ENCODE measurements at regions not wholly inside any gene's neighbourhood (a gene's known extent, or its start where the extent isn't known, plus 50 kb on each side); places are given as distances from the start of the nearest gene placed in this dataset.
A peak's percentile ranks its signal among the peaks of the same experiment; 100 is the strongest.

DNA sequence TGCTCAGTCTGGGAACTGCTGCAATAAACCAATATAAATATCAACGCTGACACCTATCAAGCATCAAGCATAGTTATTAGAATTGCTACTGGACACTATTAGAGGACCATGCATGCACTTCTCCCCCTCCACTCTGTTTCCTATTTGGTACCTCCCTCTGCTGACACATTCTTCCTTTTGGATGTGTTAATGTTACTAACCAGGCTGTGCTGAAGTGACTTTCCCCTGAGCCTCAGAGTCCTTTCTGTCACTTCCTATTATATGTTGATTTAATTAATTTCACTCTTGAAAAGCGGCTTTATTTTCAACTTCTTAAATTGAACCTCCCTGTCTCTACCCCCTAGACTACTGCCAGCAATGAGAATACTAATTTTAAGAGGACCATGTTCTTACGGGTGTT is 379.1 kb downstream of the MCTP2 start:
- Histone ChIP-seq H3K9ac (ENCODE audit: low read length) (no peak overlapping the region), H3K9me3 (ENCODE audit: low read length) (no peaks in the 10 kb centered on the region), H3K27ac (ENCODE audit: low read length) (no peak overlapping the region), H3K4me1 (ENCODE audit: low read length) (no peaks in the 10 kb centered on the region), H3K79me2 (ENCODE audit: low read length) (no peaks in the 10 kb centered on the region), H3K36me3 (ENCODE audit: insufficient read depth, low read length) (no peaks in the 10 kb centered on the region), H4K20me1 (ENCODE audit: insufficient read depth, low read depth, low read length) (no peaks in the 10 kb centered on the region), H3K4me2 (ENCODE audit: low read depth, low read length, poor library complexity, severe bottlenecking) (no peak overlapping the region), H3K4me3 (ENCODE audit: low read length) (no peak overlapping the region), H3K27me3 (ENCODE audit: low read length) (no peaks in the 10 kb centered on the region), H2AFZ (ENCODE audit: low read length) (no peak overlapping the region), H3K9me2 (replicated peaks; ENCODE audit: insufficient read depth, low read length) (no peaks in the 10 kb centered on the region)
- DNase-seq = no peak

- Histone ChIP-seq H3K9ac (ENCODE audit: low read length) (no peak overlapping the region), H3K4me2 (ENCODE audit: low read depth, low read length, poor library complexity, severe bottlenecking) (no peak overlapping the region), H3K27me3 (ENCODE audit: low read length) (no peaks in the 10 kb centered on the region), H3K9me3 (ENCODE audit: low read length) (no peaks in the 10 kb centered on the region), H3K4me3 (ENCODE audit: low read length) (no peak overlapping the region), H3K9me2 (replicated peaks; ENCODE audit: insufficient read depth, low read length) (no peaks in the 10 kb centered on the region), H3K27ac (ENCODE audit: low read length) (no peak overlapping the region), H4K20me1 (ENCODE audit: insufficient read depth, low read depth, low read length) (no peaks in the 10 kb centered on the region), H3K4me1 (ENCODE audit: low read length) (no peaks in the 10 kb centered on the region), H3K36me3 (ENCODE audit: insufficient read depth, low read length) (no peaks in the 10 kb centered on the region), H2AFZ (ENCODE audit: low read length) (no peak overlapping the region), H3K79me2 (ENCODE audit: low read length) (no peaks in the 10 kb centered on the region)
- no peak for DNase-seq
Observed at GRCh38 chr15:94611656-94612055, 380.3 kb downstream of the MCTP2 start.

GRCh38 chr15:94615688-94616087 is 384.3 kb downstream of the MCTP2 start:
- H4K20me1 ChIP-seq (ENCODE audit: insufficient read depth, low read depth, low read length) = no peaks in the 10 kb centered on the region
- DNase-seq = no peak
- H3K27ac ChIP-seq (ENCODE audit: low read length) = no peak overlapping the region
- no peak overlapping the region for H2AFZ ChIP-seq (ENCODE audit: low read length)
- no peaks in the 10 kb centered on the region for H3K27me3 ChIP-seq (ENCODE audit: low read length)
- H3K9me2 ChIP-seq (replicated peaks; ENCODE audit: insufficient read depth, low read length) = no peaks in the 10 kb centered on the region
- H3K4me3 ChIP-seq (ENCODE audit: low read length) = no peak overlapping the region
- H3K36me3 ChIP-seq (ENCODE audit: insufficient read depth, low read length) = no peaks in the 10 kb centered on the region
- H3K4me2 ChIP-seq (ENCODE audit: low read depth, low read length, poor library complexity, severe bottlenecking) = no peak overlapping the region
- no peak overlapping the region for H3K9ac ChIP-seq (ENCODE audit: low read length)
- H3K79me2 ChIP-seq (ENCODE audit: low read length) = no peaks in the 10 kb centered on the region
- H3K9me3 ChIP-seq (ENCODE audit: low read length) = no peaks in the 10 kb centered on the region
- no peaks in the 10 kb centered on the region for H3K4me1 ChIP-seq (ENCODE audit: low read length)

GRCh38 chr15:94620632-94621031 is 389.3 kb downstream of the MCTP2 start:
- no peak overlapping the region for H2AFZ ChIP-seq (ENCODE audit: low read length)
- H3K4me2 ChIP-seq (ENCODE audit: low read depth, low read length, poor library complexity, severe bottlenecking) = no peak overlapping the region
- no peaks in the 10 kb centered on the region for H3K27me3 ChIP-seq (ENCODE audit: low read length)
- H3K9me3 ChIP-seq (ENCODE audit: low read length) = no peaks in the 10 kb centered on the region
- no peak overlapping the region for H3K9ac ChIP-seq (ENCODE audit: low read length)
- H3K4me3 ChIP-seq (ENCODE audit: low read length) = no peak overlapping the region
- no peaks in the 10 kb centered on the region for H3K4me1 ChIP-seq (ENCODE audit: low read length)
- H3K27ac ChIP-seq (ENCODE audit: low read length) = no peak overlapping the region
- H3K9me2 ChIP-seq (replicated peaks; ENCODE audit: insufficient read depth, low read length) = no peaks in the 10 kb centered on the region
- no peaks in the 10 kb centered on the region for H3K36me3 ChIP-seq (ENCODE audit: insufficient read depth, low read length)
- no peak for DNase-seq
- H3K79me2 ChIP-seq (ENCODE audit: low read length) = no peaks in the 10 kb centered on the region
- no peaks in the 10 kb centered on the region for H4K20me1 ChIP-seq (ENCODE audit: insufficient read depth, low read depth, low read length)

DNA sequence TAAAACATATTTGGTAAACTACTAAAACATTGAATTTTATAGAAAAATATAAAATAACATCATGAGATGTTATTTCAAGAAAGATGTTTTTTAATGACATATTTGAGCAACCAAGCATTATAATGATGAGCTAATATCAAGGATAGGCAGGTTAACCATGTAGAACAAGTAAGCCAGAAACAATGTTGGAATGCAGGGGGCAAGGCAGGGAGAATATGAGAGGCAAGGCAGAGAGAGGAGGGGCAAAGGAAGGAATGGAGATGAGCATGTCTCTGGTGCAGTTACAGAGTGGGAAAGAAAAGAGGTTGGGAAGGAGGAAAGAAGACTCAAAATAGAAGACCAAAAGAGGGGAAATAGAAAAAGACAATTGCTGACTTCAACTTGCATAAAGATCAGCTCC is 390.4 kb downstream of the MCTP2 start:
- Histone ChIP-seq H3K27me3 (ENCODE audit: low read length) (no peaks in the 10 kb centered on the region), H3K9ac (ENCODE audit: low read length) (no peak overlapping the region), H3K4me2 (ENCODE audit: low read depth, low read length, poor library complexity, severe bottlenecking) (no peak overlapping the region), H3K36me3 (ENCODE audit: insufficient read depth, low read length) (no peaks in the 10 kb centered on the region), H2AFZ (ENCODE audit: low read length) (no peak overlapping the region), H3K27ac (ENCODE audit: low read length) (no peak overlapping the region), H3K4me1 (ENCODE audit: low read length) (no peaks in the 10 kb centered on the region), H3K9me3 (ENCODE audit: low read length) (no peaks in the 10 kb centered on the region), H3K4me3 (ENCODE audit: low read length) (no peak overlapping the region), H3K9me2 (replicated peaks; ENCODE audit: insufficient read depth, low read length) (no peaks in the 10 kb centered on the region), H4K20me1 (ENCODE audit: insufficient read depth, low read depth, low read length) (no peaks in the 10 kb centered on the region), H3K79me2 (ENCODE audit: low read length) (no peaks in the 10 kb centered on the region)
- DNase-seq = no peak

- H3K79me2 ChIP-seq (ENCODE audit: low read length) = no peaks in the 10 kb centered on the region
- no peak for DNase-seq
- H3K9me3 ChIP-seq (ENCODE audit: low read length) = no peaks in the 10 kb centered on the region
- no peaks in the 10 kb centered on the region for H3K36me3 ChIP-seq (ENCODE audit: insufficient read depth, low read length)
- H3K4me3 ChIP-seq (ENCODE audit: low read length) = no peak overlapping the region
- H3K9ac ChIP-seq (ENCODE audit: low read length) = no peak overlapping the region
- no peaks in the 10 kb centered on the region for H3K9me2 ChIP-seq (replicated peaks; ENCODE audit: insufficient read depth, low read length)
- H4K20me1 ChIP-seq (ENCODE audit: insufficient read depth, low read depth, low read length) = no peaks in the 10 kb centered on the region
- H3K27me3 ChIP-seq (ENCODE audit: low read length) = no peaks in the 10 kb centered on the region
- no peak overlapping the region for H2AFZ ChIP-seq (ENCODE audit: low read length)
- H3K4me1 ChIP-seq (ENCODE audit: low read length) = peaks cover 7% of the 10 kb centered on the region
- no peak overlapping the region for H3K4me2 ChIP-seq (ENCODE audit: low read depth, low read length, poor library complexity, severe bottlenecking)
- H3K27ac ChIP-seq (ENCODE audit: low read length) = no peak overlapping the region
Observed at GRCh38 chr15:94626949-94627348, 395.6 kb downstream of the MCTP2 start.

GRCh38 chr15:94631608-94632007 is 400.2 kb downstream of the MCTP2 start:
- Histone ChIP-seq H3K27ac (ENCODE audit: low read length) (no peak overlapping the region), H3K27me3 (ENCODE audit: low read length) (no peaks in the 10 kb centered on the region), H3K9me3 (ENCODE audit: low read length) (no peaks in the 10 kb centered on the region), H4K20me1 (ENCODE audit: insufficient read depth, low read depth, low read length) (no peaks in the 10 kb centered on the region), H3K4me2 (ENCODE audit: low read depth, low read length, poor library complexity, severe bottlenecking) (no peak overlapping the region), H3K9me2 (replicated peaks; ENCODE audit: insufficient read depth, low read length) (no peaks in the 10 kb centered on the region), H3K4me3 (ENCODE audit: low read length) (no peak overlapping the region), H3K4me1 (ENCODE audit: low read length) (peaks cover 7% of the 10 kb centered on the region), H3K79me2 (ENCODE audit: low read length) (no peaks in the 10 kb centered on the region), H3K36me3 (ENCODE audit: insufficient read depth, low read length) (no peaks in the 10 kb centered on the region), H3K9ac (ENCODE audit: low read length) (no peak overlapping the region), H2AFZ (ENCODE audit: low read length) (no peak overlapping the region)
- peak; percentile 52 for DNase-seq

DNA sequence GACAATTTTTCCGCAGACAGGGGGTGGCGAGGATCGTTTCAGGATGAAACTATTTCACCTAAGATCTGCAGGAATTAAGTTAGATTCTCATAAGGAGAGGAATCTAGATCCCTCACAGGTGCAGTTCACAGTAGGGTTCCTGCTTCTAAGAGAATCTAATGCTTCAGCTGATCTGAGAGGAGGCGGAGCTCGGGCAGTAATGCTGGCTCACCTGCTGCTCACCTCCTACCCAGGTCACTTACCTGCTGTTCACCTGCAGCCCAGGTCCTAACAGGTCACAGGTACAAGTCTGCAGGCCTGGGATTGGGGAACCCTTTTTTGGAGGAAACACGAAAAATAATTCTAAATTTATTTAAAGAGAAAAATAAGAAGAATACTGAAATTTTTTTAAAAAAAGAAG is 406.8 kb downstream of the MCTP2 start:
- Histone ChIP-seq H3K9me2 (replicated peaks; ENCODE audit: insufficient read depth, low read length) (no peaks in the 10 kb centered on the region), H3K9ac (ENCODE audit: low read length) (no peak overlapping the region), H3K27me3 (ENCODE audit: low read length) (no peaks in the 10 kb centered on the region), H3K9me3 (ENCODE audit: low read length) (no peaks in the 10 kb centered on the region), H3K4me1 (ENCODE audit: low read length) (no peaks in the 10 kb centered on the region), H2AFZ (ENCODE audit: low read length) (no peak overlapping the region), H3K4me2 (ENCODE audit: low read depth, low read length, poor library complexity, severe bottlenecking) (no peak overlapping the region), H3K79me2 (ENCODE audit: low read length) (no peaks in the 10 kb centered on the region), H3K4me3 (ENCODE audit: low read length) (no peak overlapping the region), H4K20me1 (ENCODE audit: insufficient read depth, low read depth, low read length) (no peaks in the 10 kb centered on the region), H3K27ac (ENCODE audit: low read length) (no peak overlapping the region), H3K36me3 (ENCODE audit: insufficient read depth, low read length) (no peaks in the 10 kb centered on the region)
- no peak for DNase-seq

DNA sequence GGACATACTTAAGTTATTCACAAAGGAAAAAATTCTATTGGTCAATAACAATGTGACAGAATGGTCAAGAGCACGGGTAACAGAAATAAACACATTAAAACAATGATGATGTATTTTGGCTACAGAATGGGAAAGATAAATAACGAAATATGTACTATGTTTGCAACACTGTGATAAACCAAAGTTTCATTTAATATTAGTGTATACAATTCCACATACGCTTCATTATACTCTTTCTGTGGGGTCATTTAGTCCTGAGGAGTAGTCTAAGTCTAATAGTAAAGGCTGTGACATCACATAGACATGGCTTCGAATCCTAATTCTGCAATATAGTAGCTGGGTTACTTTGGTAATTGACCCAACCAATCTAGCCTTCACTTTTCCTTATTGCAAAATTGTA is 408.3 kb downstream of the MCTP2 start:
- no peaks in the 10 kb centered on the region for H3K36me3 ChIP-seq (ENCODE audit: insufficient read depth, low read length)
- H3K4me1 ChIP-seq (ENCODE audit: low read length) = no peaks in the 10 kb centered on the region
- H2AFZ ChIP-seq (ENCODE audit: low read length) = no peak overlapping the region
- DNase-seq = no peak
- H4K20me1 ChIP-seq (ENCODE audit: insufficient read depth, low read depth, low read length) = no peaks in the 10 kb centered on the region
- no peak overlapping the region for H3K27ac ChIP-seq (ENCODE audit: low read length)
- no peak overlapping the region for H3K4me2 ChIP-seq (ENCODE audit: low read depth, low read length, poor library complexity, severe bottlenecking)
- no peak overlapping the region for H3K4me3 ChIP-seq (ENCODE audit: low read length)
- no peaks in the 10 kb centered on the region for H3K9me2 ChIP-seq (replicated peaks; ENCODE audit: insufficient read depth, low read length)
- H3K9me3 ChIP-seq (ENCODE audit: low read length) = no peaks in the 10 kb centered on the region
- no peaks in the 10 kb centered on the region for H3K27me3 ChIP-seq (ENCODE audit: low read length)
- no peak overlapping the region for H3K9ac ChIP-seq (ENCODE audit: low read length)
- H3K79me2 ChIP-seq (ENCODE audit: low read length) = no peaks in the 10 kb centered on the region

Data from Karpas-422 (cell line).